Epithelial cell of esophagus (primary cell): ENCODE measurements at regions not wholly inside any gene's neighbourhood (a gene's known extent, or its start where the extent isn't known, plus 50 kb on each side); places are given as distances from the start of the nearest gene placed in this dataset.
"Not testable (repeated sequence)": the region's sequence is repeated elsewhere in the genome, so short reads cannot be mapped to it uniquely, and the experiment has no call there.

Experiments
- DNase-seq: peaks from one replicate; pipeline ENCODE4 v3.0.0; 2010; ENCODE audit warnings: low read depth
- H3K4me3 ChIP-seq: 2 replicates; pipeline ENCODE4 v1.5.1; 2011; ENCODE audit warnings: mild to moderate bottlenecking, low read length, control low read depth
- CTCF ChIP-seq: IDR thresholded peaks from 2 replicates; pipeline ENCODE4 v1.5.1; 2011; ENCODE audit warnings: low read depth, mild to moderate bottlenecking, low read length, control low read depth, inconsistent platforms; ENCODE audit not compliant: insufficient read depth; ENCODE audit errors: missing control alignments

GRCh38 chr3:177460047-177460446 is 262.8 kb upstream of the TBL1XR1 start:
- no peak for DNase-seq

DNA sequence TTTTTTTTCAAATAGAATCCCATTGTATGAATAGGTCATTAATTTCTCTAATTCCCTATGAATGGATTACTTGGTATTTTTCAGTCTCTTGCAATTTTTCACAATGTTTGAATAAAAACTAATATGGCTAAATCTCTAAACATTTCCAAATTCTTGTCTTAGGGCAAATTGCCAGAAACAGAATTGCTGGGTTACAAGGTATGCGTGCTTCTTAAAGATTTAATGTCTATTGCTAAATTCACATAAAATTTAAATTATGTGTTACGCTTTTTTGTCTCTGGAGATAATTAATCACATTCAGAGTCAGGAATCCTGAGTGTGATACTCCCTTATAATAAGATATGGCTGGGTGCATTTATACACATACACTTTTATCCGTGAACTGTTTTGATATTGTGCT is 264.5 kb upstream of the TBL1XR1 start:
- no peak overlapping the region for H3K4me3 ChIP-seq
- DNase-seq: no peak
- no peak for TF ChIP-seq CTCF

More at GRCh38 chr3:177460047-177460446, 262.8 kb upstream of the TBL1XR1 start:
- no peak for TF ChIP-seq CTCF
- H3K4me3 ChIP-seq: no peak overlapping the region

- not testable (repeated sequence) for H3K4me3 ChIP-seq, DNase-seq
These were observed 266.1 kb upstream of the TBL1XR1 start for GRCh38 chr3:177463341-177463740.

- no peak overlapping the region for H3K4me3 ChIP-seq
- peak; percentile 55 for DNase-seq
These were observed 266.6 kb upstream of the TBL1XR1 start for GRCh38 chr3:177463863-177464262.

GRCh38 chr3:177464392-177465256 is 267.3 kb upstream of the TBL1XR1 start:
- TF ChIP-seq CTCF: no peak
- no peak overlapping the region for H3K4me3 ChIP-seq
- no peak for DNase-seq

More at GRCh38 chr3:177463863-177464262, 266.6 kb upstream of the TBL1XR1 start:
- no peak for TF ChIP-seq CTCF

DNA sequence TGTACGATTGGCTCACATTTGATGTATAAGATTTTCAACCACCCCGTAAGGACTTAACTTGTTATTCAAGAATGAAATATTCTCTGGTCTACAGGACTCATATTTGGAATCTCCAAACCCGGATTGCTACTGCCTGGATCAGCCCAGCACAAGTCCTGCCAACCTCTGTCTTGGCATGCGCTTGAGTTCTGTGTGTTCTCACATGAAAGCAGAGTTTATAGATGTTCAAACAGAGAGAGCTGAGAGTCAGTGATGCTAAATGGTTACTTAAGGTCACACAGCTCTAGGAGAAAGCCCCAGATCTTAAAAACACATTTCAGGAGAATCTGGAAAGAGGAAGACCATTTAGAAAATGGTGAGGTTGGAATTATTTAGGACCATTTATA is 268.0 kb upstream of the TBL1XR1 start:
- no peak for TF ChIP-seq CTCF

GRCh38 chr3:177466074-177466473 is 268.8 kb upstream of the TBL1XR1 start:
- DNase-seq: no peak
- no peak for TF ChIP-seq CTCF
- H3K4me3 ChIP-seq: no peak overlapping the region

More for the DNA sequence above, 268.0 kb upstream of the TBL1XR1 start:
- no peak for DNase-seq
- no peak overlapping the region for H3K4me3 ChIP-seq

DNA sequence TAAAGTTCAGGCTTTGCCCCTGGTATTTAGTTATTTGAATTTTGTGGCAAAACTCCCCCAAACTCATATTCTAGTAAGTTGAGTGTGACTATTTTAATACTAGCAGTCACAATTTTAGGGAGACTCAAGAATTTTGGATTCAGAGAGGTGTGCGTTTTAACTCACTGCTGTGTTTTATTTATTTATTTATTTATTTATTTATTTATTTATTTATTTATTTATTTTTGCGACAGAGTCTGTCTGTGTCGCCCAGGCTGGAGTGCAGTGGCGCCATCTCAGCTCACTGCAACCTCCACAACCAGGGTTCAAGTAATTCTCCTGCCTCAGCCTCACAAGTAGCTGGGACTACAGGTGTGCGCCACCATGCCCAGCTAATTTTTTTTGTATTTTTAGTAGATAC is 269.3 kb upstream of the TBL1XR1 start:
- not testable (repeated sequence) for H3K4me3 ChIP-seq, DNase-seq
